Peyer's patch (tissue), 4 donors: ENCODE measurements at regions not wholly inside any gene's neighbourhood (a gene's known extent, or its start where the extent isn't known, plus 50 kb on each side); places are given as distances from the start of the nearest gene placed in this dataset.

Experiments
- DNase-seq, 3 donors: peaks; one replicate each; pipeline ENCODE4 v3.0.0-alpha.2; 2017 to 2019
- H3K27ac ChIP-seq, 4 donors: fragments of 200-600 bp; sonication (generic); one replicate each; pipeline ENCODE4 v1.5.1; 2016 to 2019
- H3K27me3 ChIP-seq, 2 donors: fragments of 200-600 bp; sonication (generic); one replicate each; pipeline ENCODE4 v1.5.1; 2019
- H3K36me3 ChIP-seq, 3 donors: fragments of 200-600 bp; sonication (generic); one replicate each; pipeline ENCODE4 v1.5.1; 2016 to 2019
- H3K4me1 ChIP-seq, 4 donors: fragments of 200-600 bp; sonication (generic); one replicate each; pipeline ENCODE4 v1.5.1; 2016 to 2019
- H3K4me3 ChIP-seq, 4 donors: fragments of 200-600 bp; sonication (generic); 1 replicate in 3 of 4; 2 replicates in 1 of 4; pipeline ENCODE4 v1.5.1; 2016 to 2019; ENCODE audit warnings: mild to moderate bottlenecking in 1 of 4
- H3K9me3 ChIP-seq, 4 donors: fragments of 200-600 bp; sonication (generic); one replicate each; pipeline ENCODE4 v1.5.1; 2016 to 2019; ENCODE audit warnings: mild to moderate bottlenecking in 1 of 4
- POLR2A ChIP-seq, 2 donors: fragments of 450-650 bp; IDR thresholded peaks; one replicate each; pipeline ENCODE4 v1.5.1; 2017; ENCODE audit warnings: antibody characterized with exemption in 2 of 2, mild to moderate bottlenecking in 2 of 2, moderate library complexity in 2 of 2
- TF ChIP-seq, protein P1 (sequence below), 6 experiments: fragments of 450-650 bp in 4 of 6; fragments of 200-600 bp in 2 of 6; sonication (generic) in 1 of 6; IDR thresholded peaks; one replicate each; pipeline ENCODE4 v1.5.1; 2017 to 2019; ENCODE audit warnings: antibody characterized with exemption in 6 of 6, mild to moderate bottlenecking in 3 of 6, moderate library complexity in 1 of 6

DNA sequence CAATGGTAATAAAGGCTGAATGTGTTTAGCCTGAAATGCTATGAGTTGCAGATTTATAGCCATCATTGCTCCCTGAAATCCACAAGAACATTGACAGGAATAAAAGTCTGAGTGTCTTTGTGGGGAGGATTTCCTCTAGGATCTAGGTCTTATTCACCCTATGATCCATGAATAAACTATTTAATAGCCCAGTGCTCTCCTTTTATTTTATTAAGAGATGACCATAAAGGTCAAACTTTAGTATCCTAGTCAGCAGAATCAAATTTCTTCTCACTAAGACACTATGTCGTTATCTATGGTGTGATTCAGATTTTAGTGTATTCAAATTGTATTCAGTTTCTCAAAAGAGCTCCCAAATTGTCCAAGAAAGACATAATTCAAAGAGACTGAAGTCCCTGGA, 67.8 kb upstream of the AKR1E2 start:
- no peaks in the 10 kb centered on the region for H3K4me1 ChIP-seq
- DNase-seq = no peak
- H3K27ac ChIP-seq = no peak overlapping the region
- TF ChIP-seq, protein P1, sequence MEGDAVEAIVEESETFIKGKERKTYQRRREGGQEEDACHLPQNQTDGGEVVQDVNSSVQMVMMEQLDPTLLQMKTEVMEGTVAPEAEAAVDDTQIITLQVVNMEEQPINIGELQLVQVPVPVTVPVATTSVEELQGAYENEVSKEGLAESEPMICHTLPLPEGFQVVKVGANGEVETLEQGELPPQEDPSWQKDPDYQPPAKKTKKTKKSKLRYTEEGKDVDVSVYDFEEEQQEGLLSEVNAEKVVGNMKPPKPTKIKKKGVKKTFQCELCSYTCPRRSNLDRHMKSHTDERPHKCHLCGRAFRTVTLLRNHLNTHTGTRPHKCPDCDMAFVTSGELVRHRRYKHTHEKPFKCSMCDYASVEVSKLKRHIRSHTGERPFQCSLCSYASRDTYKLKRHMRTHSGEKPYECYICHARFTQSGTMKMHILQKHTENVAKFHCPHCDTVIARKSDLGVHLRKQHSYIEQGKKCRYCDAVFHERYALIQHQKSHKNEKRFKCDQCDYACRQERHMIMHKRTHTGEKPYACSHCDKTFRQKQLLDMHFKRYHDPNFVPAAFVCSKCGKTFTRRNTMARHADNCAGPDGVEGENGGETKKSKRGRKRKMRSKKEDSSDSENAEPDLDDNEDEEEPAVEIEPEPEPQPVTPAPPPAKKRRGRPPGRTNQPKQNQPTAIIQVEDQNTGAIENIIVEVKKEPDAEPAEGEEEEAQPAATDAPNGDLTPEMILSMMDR (IDR thresholded peaks at IDR 0.05) = no peak
- H3K4me3 ChIP-seq = no peak overlapping the region
- no peaks in the 10 kb centered on the region for H3K36me3 ChIP-seq
- no peaks in the 10 kb centered on the region for H3K27me3 ChIP-seq
- H3K9me3 ChIP-seq = no peaks in the 10 kb centered on the region

GRCh38 chr10:4755286-4755989, 70.6 kb upstream of the AKR1E2 start:
- no peaks in the 10 kb centered on the region for H3K4me1 ChIP-seq
- no peaks in the 10 kb centered on the region for H3K9me3 ChIP-seq
- H3K4me3 ChIP-seq = no peak overlapping the region
- no peaks in the 10 kb centered on the region for H3K36me3 ChIP-seq
- TF ChIP-seq, protein P1 (IDR thresholded peaks at IDR 0.05) = no peak
- no peak for TF ChIP-seq POLR2A (IDR thresholded peaks at IDR 0.05)
- no peaks in the 10 kb centered on the region for H3K27me3 ChIP-seq
- DNase-seq = no peak
- H3K27ac ChIP-seq = no peak overlapping the region

DNA sequence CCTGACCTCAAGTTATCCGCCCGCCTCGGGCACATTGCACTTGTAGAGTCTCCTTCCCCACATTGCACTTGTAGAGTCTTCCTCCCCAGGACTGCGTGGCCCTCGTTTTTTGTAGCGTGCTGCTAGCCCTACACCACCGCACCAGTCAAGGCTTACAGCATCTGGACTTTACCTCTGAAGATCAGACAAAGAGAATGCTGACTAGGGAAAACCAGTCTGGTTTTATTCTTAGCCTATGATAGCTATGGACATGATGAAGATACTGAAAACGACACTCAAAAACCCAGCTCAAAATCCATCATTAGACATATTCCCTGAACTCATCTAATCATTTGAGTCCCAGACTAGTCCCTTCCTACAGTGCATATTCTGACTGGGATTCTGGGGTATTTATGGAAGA, 71.9 kb upstream of the AKR1E2 start:
- no peaks in the 10 kb centered on the region for H3K36me3 ChIP-seq
- no peak overlapping the region for H3K4me3 ChIP-seq
- H3K27me3 ChIP-seq = no peaks in the 10 kb centered on the region
- H3K27ac ChIP-seq = no peak overlapping the region
- no peak for DNase-seq
- H3K4me1 ChIP-seq = no peaks in the 10 kb centered on the region
- no peak for TF ChIP-seq POLR2A (IDR thresholded peaks at IDR 0.05)
- TF ChIP-seq, protein P1 (IDR thresholded peaks at IDR 0.05) = no peak
- no peaks in the 10 kb centered on the region for H3K9me3 ChIP-seq

DNA sequence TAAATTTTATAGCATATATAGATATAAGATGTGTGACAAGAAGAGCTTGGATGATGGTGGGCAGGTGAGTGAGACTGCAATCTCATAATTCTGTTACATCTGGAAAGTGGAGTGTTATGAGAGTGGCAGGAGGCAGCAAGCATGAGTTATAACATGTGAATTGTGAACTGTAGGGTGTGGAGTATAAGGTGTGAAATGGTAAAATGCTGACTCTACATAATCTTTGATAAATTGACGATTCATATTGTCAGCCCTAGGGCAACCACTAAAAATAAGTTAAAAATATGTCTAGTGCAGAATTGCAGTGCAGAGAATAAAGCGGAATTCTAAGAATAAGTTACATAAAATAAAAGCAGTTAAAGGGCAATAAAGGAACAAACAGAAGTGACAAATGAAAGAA, 74.8 kb upstream of the AKR1E2 start:
- H3K27ac ChIP-seq = no peak overlapping the region
- TF ChIP-seq POLR2A (IDR thresholded peaks at IDR 0.05) = no peak
- TF ChIP-seq, protein P1 (IDR thresholded peaks at IDR 0.05) = no peak
- no peaks in the 10 kb centered on the region for H3K36me3 ChIP-seq
- DNase-seq = no peak
- H3K9me3 ChIP-seq = no peaks in the 10 kb centered on the region
- H3K4me3 ChIP-seq = no peak overlapping the region
- H3K4me1 ChIP-seq = no peaks in the 10 kb centered on the region
- H3K27me3 ChIP-seq = no peaks in the 10 kb centered on the region

GRCh38 chr10:4749271-4749574, 76.8 kb upstream of the AKR1E2 start:
- no peak overlapping the region for H3K27ac ChIP-seq
- no peaks in the 10 kb centered on the region for H3K9me3 ChIP-seq
- H3K27me3 ChIP-seq = no peaks in the 10 kb centered on the region

More at GRCh38 chr10:4749271-4749574, 76.8 kb upstream of the AKR1E2 start:
- no peak for DNase-seq
- TF ChIP-seq, protein P1 (IDR thresholded peaks at IDR 0.05) = no peak
- no peak for TF ChIP-seq POLR2A (IDR thresholded peaks at IDR 0.05)
- Histone ChIP-seq H3K36me3 (no peaks in the 10 kb centered on the region), H3K4me1 (no peaks in the 10 kb centered on the region), H3K4me3 (no peak overlapping the region)
